HEK293T (cell line): ENCODE measurements at regions not wholly inside any gene's neighbourhood (a gene's known extent, or its start where the extent isn't known, plus 50 kb on each side); places are given as distances from the start of the nearest gene placed in this dataset.

Experiments used
- BHLHE40 ChIP-seq: fragments of 450-650 bp; IDR thresholded peaks from 2 replicates; pipeline ENCODE4 v1.6.1; 2016; ENCODE audit warnings: mild to moderate bottlenecking, moderate library complexity, borderline replicate concordance
- LEF1 ChIP-seq: fragments of 450-650 bp; IDR thresholded peaks from 2 replicates; pipeline ENCODE4 v1.6.1; 2017; ENCODE audit warnings: mild to moderate bottlenecking, borderline replicate concordance
- TARDBP ChIP-seq: fragments of 450-650 bp; IDR thresholded peaks from 2 replicates; pipeline ENCODE4 v1.6.1; 2016

- TF ChIP-seq BHLHE40 (no peak), LEF1 (no peak), TARDBP (no peak)
Measured at GRCh38 chr16:51255349-51255972, 104.4 kb upstream of the SALL1 start.
